ENCODE measurements at regions not wholly inside any gene's neighbourhood (a gene's known extent, or its start where the extent isn't known, plus 50 kb on each side); places are given as distances from the start of the nearest gene placed in this dataset.

- TF ChIP-seq CTCF (IDR thresholded peaks at IDR 0.05 in 8 of 11, conservative IDR thresholded peaks at IDR 0.05 in 3 of 11) = no peak
- no peak for TF ChIP-seq POLR2A (IDR thresholded peaks at IDR 0.05)
- no peak for TF ChIP-seq POLR2AphosphoS5 (IDR thresholded peaks at IDR 0.05)
Measured at GRCh38 chr12:126935435-126935834, 1331.5 kb upstream of the TMEM132C start.
